ENCODE measurements at regions not wholly inside any gene's neighbourhood (a gene's known extent, or its start where the extent isn't known, plus 50 kb on each side); places are given as distances from the start of the nearest gene placed in this dataset.

DNA sequence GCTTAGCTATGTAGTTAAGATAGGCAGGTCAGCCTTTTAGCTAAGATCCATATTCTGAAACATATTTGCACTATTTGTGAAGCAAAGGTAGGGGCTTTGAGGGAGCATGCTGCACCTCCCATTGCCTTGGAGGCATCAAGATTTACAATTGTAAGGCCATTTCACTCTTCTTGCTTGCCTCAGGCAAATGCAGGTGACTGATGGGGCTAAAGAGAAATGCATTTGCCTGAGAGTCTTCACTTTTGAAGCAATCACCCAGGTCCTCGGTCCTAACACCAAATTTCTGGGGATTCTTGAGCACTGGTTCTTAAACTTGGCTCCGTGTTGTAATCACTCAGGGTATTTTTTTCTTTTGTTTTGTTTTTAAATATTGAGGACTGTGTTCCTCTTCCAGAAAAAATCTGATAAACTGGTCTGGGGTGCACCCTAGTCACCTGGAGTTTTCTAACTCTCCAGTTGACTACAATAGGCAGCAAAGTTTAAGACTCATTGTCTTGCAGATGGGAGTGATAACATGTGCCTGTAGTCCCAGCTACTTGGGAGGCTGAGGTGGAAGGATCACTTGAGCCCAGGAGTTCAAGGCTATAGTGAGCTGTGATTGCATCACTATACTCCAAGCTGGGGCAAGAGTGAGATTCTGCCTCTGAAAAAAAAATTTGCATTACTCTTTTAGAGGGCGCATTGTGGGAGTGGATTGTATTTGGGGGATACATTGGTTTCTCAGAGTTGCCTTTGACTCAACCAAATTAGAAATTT is 68.1 kb downstream of the EOMES start:
- TF ChIP-seq, protein P1, sequence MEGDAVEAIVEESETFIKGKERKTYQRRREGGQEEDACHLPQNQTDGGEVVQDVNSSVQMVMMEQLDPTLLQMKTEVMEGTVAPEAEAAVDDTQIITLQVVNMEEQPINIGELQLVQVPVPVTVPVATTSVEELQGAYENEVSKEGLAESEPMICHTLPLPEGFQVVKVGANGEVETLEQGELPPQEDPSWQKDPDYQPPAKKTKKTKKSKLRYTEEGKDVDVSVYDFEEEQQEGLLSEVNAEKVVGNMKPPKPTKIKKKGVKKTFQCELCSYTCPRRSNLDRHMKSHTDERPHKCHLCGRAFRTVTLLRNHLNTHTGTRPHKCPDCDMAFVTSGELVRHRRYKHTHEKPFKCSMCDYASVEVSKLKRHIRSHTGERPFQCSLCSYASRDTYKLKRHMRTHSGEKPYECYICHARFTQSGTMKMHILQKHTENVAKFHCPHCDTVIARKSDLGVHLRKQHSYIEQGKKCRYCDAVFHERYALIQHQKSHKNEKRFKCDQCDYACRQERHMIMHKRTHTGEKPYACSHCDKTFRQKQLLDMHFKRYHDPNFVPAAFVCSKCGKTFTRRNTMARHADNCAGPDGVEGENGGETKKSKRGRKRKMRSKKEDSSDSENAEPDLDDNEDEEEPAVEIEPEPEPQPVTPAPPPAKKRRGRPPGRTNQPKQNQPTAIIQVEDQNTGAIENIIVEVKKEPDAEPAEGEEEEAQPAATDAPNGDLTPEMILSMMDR (IDR thresholded peaks at IDR 0.05) = no peak

DNA sequence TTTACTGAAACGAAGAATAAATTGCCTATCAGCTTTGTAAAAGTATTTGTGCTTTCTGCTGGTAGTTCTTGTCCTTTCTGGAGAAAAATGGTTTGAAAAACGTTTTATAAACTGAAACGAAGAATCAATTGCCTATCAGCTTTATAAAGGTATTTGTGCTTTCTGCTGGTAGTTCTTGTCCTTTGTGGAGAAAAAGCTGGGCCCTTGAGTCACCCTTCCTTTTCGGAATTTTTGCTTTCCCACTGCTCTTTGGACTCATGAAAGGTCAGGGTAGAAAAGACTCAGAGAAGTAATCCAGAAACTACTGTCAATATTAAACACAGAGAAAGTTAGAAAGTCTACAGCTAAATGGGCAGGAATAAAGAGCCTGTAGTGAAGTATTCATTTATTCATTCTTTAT is 72.8 kb downstream of the EOMES start:
- TF ChIP-seq, protein P1 (IDR thresholded peaks at IDR 0.05) = no peak

DNA sequence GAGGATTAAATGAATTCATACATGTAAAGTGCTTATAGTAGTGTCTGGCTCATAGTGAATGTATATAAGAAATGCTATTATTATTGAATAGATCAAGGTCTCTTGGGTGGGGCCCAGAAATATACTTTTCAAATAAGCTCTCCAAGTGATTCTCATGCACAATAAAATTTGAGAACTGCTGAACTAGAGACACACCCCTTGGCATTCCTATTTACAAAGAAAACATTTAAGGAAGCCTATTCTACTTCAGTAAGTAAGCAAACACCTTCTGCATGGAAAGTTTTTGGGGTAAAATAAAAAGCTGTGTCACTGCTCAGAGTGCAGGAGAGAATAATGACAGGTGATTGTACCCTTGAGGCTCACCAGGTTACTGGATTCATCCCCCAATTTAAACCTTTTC is 75.2 kb downstream of the EOMES start:
- TF ChIP-seq, protein P1 (IDR thresholded peaks at IDR 0.05) = no peak

DNA sequence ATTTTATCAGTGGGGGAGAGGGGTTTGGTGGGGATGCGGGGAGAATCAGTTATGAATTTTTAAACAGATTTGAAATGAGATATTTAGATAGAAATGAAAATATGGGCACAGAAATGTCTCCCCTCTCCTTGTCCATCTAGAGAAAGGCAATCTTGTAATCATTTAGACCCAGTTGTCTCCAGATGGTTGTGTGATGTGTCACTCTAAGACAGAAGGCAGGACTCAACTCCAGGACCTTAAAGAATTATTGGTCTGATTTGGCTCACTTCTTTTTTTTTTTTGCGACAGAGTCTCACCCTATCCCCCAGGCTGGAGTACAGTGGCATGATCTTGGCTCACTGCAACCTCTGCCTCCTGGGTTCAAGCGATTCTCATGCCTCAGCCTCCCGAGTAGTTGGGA is 77.2 kb downstream of the EOMES start:
- TF ChIP-seq, protein P1 (IDR thresholded peaks at IDR 0.05) = no peak

DNA sequence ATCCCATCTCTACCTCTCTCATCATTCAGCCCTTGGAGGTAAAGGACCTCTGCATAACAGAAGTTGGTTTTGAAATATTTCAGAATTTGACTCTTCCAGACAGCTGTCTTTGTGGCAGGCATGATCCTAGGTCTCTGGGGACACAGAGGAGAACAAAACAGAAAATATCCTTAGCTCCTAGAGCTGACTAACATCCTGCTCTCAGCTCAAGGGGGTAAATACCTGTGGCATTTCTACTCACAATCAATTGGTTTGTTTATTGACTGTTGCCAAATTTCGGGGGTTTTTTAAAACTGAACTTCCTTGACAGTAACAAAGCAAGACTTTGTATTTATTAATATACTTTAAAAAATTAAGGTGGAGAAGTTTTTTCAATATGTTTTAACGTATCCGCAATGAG is 78.8 kb downstream of the EOMES start:
- TF ChIP-seq, protein P1 (IDR thresholded peaks at IDR 0.05) = no peak

DNA sequence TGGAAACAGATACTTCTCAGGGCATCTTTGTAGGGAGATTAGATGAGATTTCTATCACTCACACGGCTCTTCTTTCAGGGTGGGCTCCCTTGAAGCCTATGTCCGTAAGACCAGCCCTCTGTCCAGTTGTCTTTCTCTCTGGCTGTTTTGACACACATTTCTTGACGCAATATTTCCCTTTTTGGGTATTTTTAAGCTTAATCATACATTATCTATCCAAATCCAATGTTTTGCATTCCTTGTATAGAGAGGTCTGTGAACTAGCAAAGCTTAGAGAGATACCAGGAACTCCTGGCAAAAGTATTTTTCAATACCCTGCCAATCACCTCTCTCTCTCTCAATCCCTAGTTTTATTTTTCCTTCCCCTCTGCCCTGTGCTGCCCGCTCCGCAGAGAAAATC is 79.3 kb downstream of the EOMES start:
- TF ChIP-seq, protein P1 (IDR thresholded peaks at IDR 0.05) = no peak

DNA sequence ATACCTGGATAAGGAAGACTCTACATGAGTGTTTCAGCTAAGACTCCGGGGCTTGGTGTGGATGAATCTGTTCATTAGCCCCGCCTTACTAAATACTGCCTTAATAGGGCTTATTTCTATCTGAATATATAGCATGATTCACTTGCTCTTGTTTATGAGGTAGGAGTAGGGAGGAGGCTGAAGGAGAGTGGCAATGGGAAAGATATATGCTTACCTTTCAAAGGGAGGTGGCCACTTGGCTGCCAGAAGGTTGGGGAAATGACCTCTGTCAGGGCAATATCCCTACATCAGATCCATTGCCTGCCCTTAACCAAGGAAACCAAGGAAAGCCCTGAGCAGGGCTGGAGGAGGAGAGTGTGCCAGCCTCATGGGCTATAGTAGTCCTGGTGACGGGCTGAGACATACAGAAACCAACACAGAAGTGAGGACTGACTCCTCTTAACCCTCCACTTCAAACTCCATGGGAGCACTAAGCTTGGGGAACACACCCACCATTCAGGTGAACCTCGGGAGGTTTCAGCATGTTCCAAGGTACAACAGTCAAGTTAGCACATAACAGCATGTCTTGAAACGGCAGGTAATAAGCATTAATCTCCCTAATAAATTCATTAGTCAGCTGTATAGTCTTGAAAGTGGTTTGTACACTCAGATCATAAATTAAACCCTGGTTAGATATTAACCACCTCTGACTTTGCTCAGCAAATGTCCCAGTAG is 80.1 kb downstream of the EOMES start:
- TF ChIP-seq, protein P1 (IDR thresholded peaks at IDR 0.05) = no peak

All from LNCAP (cell line).